ENCODE measurements at regions not wholly inside any gene's neighbourhood (a gene's known extent, or its start where the extent isn't known, plus 50 kb on each side); places are given as distances from the start of the nearest gene placed in this dataset.

- Histone ChIP-seq H3K9me3 (replicated peaks) (no peaks in the 10 kb centered on the region), H3K36me3 (no peaks in the 10 kb centered on the region), H3K27ac (replicated peaks) (no peak overlapping the region), H3K27me3 (ENCODE audit: low read depth) (no peaks in the 10 kb centered on the region), H3K4me3 (no peak overlapping the region), H3K4me1 (no peaks in the 10 kb centered on the region)
- DNase-seq, result no peak
- intact Hi-C loops (cut with micrococcal nuclease), result no loop called here
- no peak for TF ChIP-seq CTCF (IDR thresholded peaks at IDR 0.05; ENCODE audit: borderline replicate concordance)
These were observed 310.5 kb downstream of the S1PR1 start for GRCh38 chr1:101547357-101547756.

- no peaks in the 10 kb centered on the region for H3K9me3 ChIP-seq (replicated peaks)
- intact Hi-C loops (cut with micrococcal nuclease), result no loop called here
- H3K4me3 ChIP-seq, result no peak overlapping the region
- DNase-seq, result no peak
- no peaks in the 10 kb centered on the region for H3K36me3 ChIP-seq
- H3K4me1 ChIP-seq, result no peaks in the 10 kb centered on the region
- H3K27me3 ChIP-seq (ENCODE audit: low read depth), result no peaks in the 10 kb centered on the region
- H3K27ac ChIP-seq (replicated peaks), result no peak overlapping the region
- no peak for TF ChIP-seq CTCF (IDR thresholded peaks at IDR 0.05; ENCODE audit: borderline replicate concordance)
These were observed 311.6 kb downstream of the S1PR1 start for GRCh38 chr1:101548376-101548775.

GRCh38 chr1:101550581-101550980 is 313.8 kb downstream of the S1PR1 start:
- Histone ChIP-seq H3K27ac (replicated peaks) (no peak overlapping the region), H3K4me1 (no peaks in the 10 kb centered on the region), H3K4me3 (no peak overlapping the region), H3K9me3 (replicated peaks) (peaks cover 7% of the 10 kb centered on the region), H3K36me3 (no peaks in the 10 kb centered on the region), H3K27me3 (ENCODE audit: low read depth) (no peaks in the 10 kb centered on the region)
- no peak for DNase-seq
- TF ChIP-seq CTCF (IDR thresholded peaks at IDR 0.05; ENCODE audit: borderline replicate concordance), result no peak
- intact Hi-C loops (cut with micrococcal nuclease), result no loop called here

- H3K27me3 ChIP-seq (ENCODE audit: low read depth), result no peaks in the 10 kb centered on the region
- no peaks in the 10 kb centered on the region for H3K4me1 ChIP-seq
- no peak overlapping the region for H3K27ac ChIP-seq (replicated peaks)
- no peak for TF ChIP-seq CTCF (IDR thresholded peaks at IDR 0.05; ENCODE audit: borderline replicate concordance)
- no peaks in the 10 kb centered on the region for H3K36me3 ChIP-seq
- no peak for DNase-seq
- intact Hi-C loops (cut with micrococcal nuclease), result no loop called here
- H3K4me3 ChIP-seq, result no peak overlapping the region
- peaks cover 14% of the 10 kb centered on the region for H3K9me3 ChIP-seq (replicated peaks)
These were observed 330.2 kb downstream of the S1PR1 start for GRCh38 chr1:101566883-101567538.

GRCh38 chr1:101567582-101568189 is 330.9 kb downstream of the S1PR1 start:
- intact Hi-C loops (cut with micrococcal nuclease), result no loop called here
- TF ChIP-seq CTCF (IDR thresholded peaks at IDR 0.05; ENCODE audit: borderline replicate concordance), result peak; percentile 91
- peak; percentile 15 for DNase-seq

More at GRCh38 chr1:101567582-101568189, 330.9 kb downstream of the S1PR1 start:
- no peak overlapping the region for H3K27ac ChIP-seq (replicated peaks)
- no peaks in the 10 kb centered on the region for H3K4me1 ChIP-seq
- H3K27me3 ChIP-seq (ENCODE audit: low read depth), result no peaks in the 10 kb centered on the region
- H3K4me3 ChIP-seq, result no peak overlapping the region
- H3K9me3 ChIP-seq (replicated peaks), result peaks cover 14% of the 10 kb centered on the region
- no peaks in the 10 kb centered on the region for H3K36me3 ChIP-seq
